GM18508 (cell line): ENCODE measurements at regions not wholly inside any gene's neighbourhood (a gene's known extent, or its start where the extent isn't known, plus 50 kb on each side); places are given as distances from the start of the nearest gene placed in this dataset.
"Not testable (repeated sequence)": the region's sequence is repeated elsewhere in the genome, so short reads cannot be mapped to it uniquely, and the experiment has no call there.

ENCODE experiments used
- ATAC-seq: cut with Tn5 transposase; IDR thresholded peaks from one replicate; pipeline ENCODE4 v1.9.1; 2021; ENCODE audit warnings: moderate number of reproducible peaks; ENCODE audit not compliant: insufficient read depth, unreplicated experiment

DNA sequence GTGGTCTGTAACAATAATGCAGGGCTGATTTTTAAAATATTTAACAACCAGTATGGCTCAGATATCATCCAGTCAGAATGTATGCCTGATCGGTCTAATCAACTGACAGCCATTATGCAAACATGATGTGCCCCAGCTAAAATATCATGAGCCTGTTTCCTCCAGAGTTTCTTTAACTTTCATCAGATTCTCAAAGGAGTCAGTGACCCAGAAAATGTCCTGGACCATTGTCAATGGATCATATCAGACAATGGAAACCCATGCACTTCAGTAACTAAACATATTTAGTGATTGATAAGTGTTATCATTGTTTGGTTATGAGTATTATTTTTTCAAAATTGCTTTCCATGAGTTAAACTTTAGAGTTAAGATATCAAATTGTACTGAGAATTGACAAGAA lies 173.5 kb downstream of the LMBRD1 start:
- ATAC-seq = no peak

DNA sequence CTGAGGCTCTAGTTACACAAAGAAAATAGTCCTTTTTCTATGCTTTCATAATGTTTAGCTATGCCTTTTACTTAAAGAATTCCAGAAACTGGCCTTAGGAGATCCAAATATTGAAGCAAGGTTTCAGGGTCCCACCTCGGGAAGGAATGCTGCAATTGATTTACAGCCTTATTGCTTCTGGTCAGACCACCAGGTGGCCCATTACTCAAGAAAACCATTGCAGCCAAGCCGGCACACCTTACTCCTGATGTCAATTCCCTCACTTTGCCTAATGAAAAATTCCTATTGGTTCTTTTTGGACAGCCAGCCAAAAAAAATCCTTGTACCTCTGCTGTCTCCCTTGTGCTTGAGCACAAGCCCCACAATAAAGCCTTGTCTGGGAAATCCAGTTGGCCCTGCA lies 173.9 kb downstream of the LMBRD1 start:
- no peak for ATAC-seq

GRCh38 chr6:69622230-69622629 lies 174.6 kb downstream of the LMBRD1 start:
- no peak for ATAC-seq

- no peak for ATAC-seq
Measured at GRCh38 chr6:69617163-69617562, 179.6 kb downstream of the LMBRD1 start.

DNA sequence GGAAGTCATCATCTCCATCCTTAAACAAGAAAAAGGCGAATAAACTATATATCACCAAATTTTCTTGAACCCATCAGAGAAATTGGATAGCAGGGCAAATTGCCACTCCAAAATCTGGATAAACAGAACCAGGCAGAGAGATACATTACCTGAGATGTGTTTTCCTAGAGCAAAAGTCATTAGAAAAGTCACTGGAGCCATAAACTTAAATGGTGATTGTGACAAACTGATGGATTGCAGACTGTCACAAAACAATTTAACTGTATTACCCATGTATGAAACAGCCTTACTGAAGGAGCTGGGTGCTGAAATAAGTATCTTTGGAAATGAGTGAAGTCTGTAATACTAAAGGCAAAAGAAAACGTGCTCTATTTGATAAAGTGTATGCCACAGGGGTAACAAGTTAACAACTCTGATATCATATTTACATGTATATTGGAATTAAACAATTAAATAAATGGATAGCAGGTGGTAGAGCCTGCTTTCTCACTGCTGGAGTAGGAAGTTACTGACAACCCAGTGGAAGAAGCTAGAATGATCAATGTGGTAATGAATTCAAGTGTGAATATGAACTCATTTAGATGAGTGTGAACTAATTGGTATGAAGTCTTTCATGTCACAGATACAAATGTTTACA lies 186.9 kb downstream of the LMBRD1 start:
- no peak for ATAC-seq

GRCh38 chr6:69601132-69601531 lies 195.7 kb downstream of the LMBRD1 start:
- no peak for ATAC-seq

DNA sequence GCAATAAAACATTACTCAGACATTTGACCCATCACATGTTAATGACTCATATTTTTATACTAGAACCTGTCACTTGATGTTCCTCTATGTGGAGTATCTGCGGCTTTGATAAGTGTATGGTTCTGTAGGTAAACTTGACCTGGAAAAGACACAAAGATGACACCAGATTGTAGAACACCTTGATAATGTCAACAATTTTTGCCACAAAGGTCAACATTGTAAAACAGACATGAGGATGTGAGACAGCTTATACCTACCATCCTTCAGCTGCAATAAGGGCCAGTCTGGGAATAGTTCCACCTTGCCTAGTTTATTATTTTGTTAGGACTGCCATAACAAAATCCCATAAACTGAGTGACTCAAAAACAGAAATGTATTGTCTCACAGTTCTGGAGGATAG lies 202.4 kb downstream of the LMBRD1 start:
- no peak for ATAC-seq

DNA sequence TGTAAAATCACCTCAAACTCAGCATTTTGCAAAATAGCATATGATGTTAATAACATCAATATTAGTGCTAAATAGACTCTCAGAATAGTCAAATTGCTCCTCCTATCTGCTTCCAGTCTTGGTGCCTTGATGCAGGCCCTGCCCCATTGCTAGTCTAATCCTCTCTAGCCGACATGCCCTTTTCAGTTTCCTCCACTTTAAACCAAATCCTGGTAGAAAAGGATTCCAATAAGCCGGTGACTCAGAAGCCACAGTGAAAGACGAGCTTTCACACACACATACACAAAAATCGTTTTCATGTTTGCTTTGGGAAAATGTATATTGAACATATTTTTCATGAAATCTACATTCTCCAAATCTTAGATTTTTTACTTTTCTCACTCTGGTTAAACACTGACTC lies 203.1 kb downstream of the LMBRD1 start:
- ATAC-seq = no peak

GRCh38 chr6:69589626-69590025 lies 207.2 kb downstream of the LMBRD1 start:
- no peak for ATAC-seq

- peak; percentile 93 for ATAC-seq
Measured at GRCh38 chr6:69584913-69585729, 211.7 kb downstream of the LMBRD1 start.

- ATAC-seq = no peak
Measured at GRCh38 chr6:69584536-69584912, 212.3 kb downstream of the LMBRD1 start.

DNA sequence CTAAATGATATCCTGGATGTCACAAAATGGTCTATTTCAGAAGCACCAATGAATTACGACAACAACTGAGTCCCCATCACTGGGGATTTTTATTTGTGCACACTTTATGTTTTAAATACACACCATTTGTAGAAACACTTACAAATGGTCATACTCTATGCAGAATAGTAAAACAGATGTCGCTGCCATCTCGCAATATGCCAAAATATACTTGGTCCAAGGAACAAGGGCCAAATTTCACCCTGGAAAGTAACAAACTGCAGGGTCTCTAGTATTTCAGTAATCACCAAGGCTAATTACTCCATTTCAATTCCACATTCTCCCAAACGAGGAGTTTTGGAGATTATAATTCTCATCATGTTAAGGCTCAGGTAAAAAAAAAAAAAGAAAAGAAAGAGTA lies 215.2 kb downstream of the LMBRD1 start:
- ATAC-seq = no peak

DNA sequence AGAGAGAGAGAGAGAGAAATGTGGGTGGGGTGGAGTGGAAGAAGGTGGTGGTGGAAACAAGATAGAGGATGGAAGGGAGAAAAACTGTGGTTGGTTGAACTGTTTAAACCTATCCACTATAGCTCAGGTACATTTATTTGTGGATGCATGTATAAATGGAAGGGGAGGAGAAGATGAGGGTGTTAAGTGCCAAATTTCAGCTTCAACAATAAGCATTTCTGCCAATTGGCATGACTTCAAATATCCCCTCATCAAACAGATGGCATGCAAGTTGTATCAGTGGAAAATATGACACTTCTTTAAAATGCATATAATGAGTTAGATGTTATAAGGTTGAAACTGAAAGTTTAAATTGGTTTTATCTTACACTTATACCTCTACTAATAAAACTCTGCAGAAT lies 216.1 kb downstream of the LMBRD1 start:
- ATAC-seq = no peak

- no peak for ATAC-seq
Measured at GRCh38 chr6:69578361-69578890, 218.4 kb downstream of the LMBRD1 start.

DNA sequence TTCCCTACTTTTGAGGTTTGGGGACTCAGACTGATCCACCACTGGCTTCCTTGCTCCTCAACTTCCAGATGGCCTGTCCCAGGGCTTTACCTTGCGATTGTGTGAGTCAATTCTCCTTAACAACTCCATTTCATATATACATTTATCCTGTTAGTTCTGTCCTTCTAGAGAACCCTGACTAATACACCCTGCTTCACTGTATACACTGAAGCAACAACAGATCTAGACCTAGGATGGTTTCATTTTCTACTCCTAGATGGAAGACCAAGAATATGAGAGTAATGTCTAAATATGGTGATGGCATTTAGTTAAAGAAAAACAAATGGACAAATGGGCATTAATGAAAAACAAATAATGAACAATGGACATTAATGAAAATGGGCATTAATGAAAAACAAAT lies 225.6 kb downstream of the LMBRD1 start:
- no peak for ATAC-seq

GRCh38 chr6:69570106-69570505 lies 226.7 kb downstream of the LMBRD1 start:
- ATAC-seq = no peak

DNA sequence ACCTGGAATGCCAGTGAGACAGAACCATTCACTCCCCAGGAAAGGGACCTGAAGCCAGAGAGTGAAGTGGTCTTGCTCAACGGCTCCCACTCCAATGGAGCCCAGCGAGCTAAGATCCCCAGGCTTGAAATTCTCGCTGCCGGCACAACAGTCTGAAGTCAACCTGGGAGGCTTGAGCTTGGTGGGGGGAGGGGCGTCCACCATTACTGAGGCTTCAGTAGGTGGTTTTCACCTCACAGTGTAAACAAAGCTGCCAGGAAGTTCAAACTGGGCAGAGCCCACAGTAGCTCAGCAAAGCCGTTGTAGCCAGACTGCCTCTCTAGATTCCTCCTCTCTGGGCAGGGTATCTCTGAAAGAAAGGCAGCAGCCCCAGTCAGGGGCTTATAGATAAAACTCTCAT lies 236.2 kb downstream of the LMBRD1 start:
- ATAC-seq = not testable (repeated sequence)

DNA sequence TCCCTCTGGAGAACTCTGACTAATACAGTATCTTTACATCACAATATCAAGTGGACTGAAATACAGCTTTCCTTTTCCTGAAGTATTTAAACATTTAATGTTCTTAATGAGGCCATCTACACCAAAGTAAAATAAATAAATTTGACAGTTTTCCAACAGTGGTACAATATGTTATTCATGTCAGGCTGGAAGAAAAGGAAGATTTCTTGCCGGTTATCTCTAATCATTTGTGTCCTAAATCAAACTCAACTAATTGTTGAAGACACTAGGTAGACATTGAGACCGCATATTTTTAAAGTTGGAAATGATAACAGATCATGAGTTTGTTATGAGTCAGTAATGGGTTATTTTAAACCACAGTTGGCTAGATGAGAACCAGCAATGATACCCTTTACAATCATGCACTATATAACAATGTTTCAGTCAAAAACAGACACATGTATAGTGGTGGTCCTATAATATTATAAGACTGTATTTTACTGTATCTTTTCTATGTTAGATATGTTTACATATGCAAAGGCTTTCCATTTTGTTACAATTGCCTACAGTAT lies 241.6 kb downstream of the LMBRD1 start:
- no peak for ATAC-seq

GRCh38 chr6:69542494-69542893 lies 254.3 kb downstream of the LMBRD1 start:
- ATAC-seq = no peak

DNA sequence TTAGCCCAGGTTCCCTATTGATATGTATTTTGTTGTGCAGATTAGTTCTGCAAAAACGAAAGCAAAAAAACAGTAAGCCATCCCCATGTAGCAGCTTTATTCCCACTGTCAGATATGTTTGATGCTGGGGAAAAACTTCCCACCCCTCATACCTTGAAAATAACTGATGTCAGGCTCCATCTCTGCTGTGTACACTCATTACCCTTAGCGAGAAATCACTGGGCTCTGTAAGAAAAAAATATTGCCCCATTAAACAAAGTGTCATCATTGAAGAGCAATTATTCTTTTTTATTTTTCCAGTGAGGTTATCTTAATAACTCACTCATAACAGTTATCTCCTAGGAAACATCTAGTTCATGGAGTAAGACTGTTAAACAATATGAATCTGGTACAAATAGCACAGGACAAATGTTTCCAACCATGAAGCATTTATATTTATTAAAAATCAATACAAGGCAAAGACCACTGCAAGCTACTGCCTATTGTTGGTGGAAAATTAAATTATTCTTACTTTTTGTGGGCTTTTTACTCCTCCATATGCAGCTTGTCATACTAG lies 268.8 kb downstream of the LMBRD1 start:
- ATAC-seq = no peak

DNA sequence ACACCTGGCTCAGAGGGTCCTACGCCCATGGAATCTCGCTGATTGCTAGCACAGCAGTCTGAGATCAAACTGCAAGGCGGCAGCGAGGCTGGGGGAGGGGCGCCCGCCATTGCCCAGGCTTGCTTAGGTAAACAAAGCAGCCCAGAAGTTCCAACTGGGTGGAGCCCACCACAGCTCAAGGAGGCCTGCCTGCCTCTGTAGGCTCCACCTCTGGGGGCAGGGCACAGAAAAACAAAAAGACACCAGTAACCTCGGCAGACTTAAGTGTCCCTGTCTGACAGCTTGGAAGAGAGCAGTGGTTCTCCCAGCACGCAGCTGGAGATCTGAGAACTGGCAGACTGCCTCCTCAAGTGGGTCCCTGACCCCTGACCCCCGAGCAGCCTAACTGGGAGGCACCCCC lies 281.3 kb downstream of the LMBRD1 start:
- ATAC-seq = not testable (repeated sequence)
